ENCODE measurements at regions not wholly inside any gene's neighbourhood (a gene's known extent, or its start where the extent isn't known, plus 50 kb on each side); places are given as distances from the start of the nearest gene placed in this dataset.

GRCh38 chr12:45674181-45674977, 55.1 kb upstream of the ARID2 start:
- DNase-seq: no peak

GRCh38 chr12:45675534-45675933, 54.0 kb upstream of the ARID2 start:
- no peak for DNase-seq
